22Rv1 (cell line): ENCODE measurements at regions not wholly inside any gene's neighbourhood (a gene's known extent, or its start where the extent isn't known, plus 50 kb on each side); places are given as distances from the start of the nearest gene placed in this dataset.

Experiments used
- ZFX ChIP-seq: fragments of 450-650 bp; IDR thresholded peaks from 2 replicates; pipeline ENCODE4 v1.6.1; 2017; ENCODE audit warnings: antibody characterized with exemption, borderline replicate concordance
- TF ChIP-seq, protein P1 (sequence below): fragments of 450-650 bp; IDR thresholded peaks from 2 replicates; pipeline ENCODE4 v1.5.1; 2017; ENCODE audit warnings: mild to moderate bottlenecking

DNA sequence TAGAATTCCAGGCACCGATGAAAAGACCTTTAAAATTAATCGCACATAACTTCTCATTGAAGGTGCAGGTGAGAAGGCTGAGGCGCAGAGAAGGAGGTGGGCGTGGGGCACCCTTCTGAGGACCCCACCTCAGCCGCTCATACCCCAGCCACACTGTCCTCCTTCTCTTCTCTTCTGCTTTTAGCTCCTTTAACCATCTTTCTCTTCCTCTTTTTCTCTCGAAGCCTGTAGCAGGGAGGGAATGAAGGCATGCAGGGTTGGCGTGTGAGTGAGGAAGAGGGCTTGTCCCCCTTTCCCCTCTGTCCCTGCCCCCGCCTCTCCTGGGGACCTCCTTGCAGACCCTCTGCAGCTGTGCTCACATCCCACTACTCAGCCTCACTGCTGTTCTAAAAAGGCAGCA, 57.8 kb upstream of the CACNA1E start:
- TF ChIP-seq, protein P1, sequence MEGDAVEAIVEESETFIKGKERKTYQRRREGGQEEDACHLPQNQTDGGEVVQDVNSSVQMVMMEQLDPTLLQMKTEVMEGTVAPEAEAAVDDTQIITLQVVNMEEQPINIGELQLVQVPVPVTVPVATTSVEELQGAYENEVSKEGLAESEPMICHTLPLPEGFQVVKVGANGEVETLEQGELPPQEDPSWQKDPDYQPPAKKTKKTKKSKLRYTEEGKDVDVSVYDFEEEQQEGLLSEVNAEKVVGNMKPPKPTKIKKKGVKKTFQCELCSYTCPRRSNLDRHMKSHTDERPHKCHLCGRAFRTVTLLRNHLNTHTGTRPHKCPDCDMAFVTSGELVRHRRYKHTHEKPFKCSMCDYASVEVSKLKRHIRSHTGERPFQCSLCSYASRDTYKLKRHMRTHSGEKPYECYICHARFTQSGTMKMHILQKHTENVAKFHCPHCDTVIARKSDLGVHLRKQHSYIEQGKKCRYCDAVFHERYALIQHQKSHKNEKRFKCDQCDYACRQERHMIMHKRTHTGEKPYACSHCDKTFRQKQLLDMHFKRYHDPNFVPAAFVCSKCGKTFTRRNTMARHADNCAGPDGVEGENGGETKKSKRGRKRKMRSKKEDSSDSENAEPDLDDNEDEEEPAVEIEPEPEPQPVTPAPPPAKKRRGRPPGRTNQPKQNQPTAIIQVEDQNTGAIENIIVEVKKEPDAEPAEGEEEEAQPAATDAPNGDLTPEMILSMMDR: no peak
- no peak for TF ChIP-seq ZFX
